AG08396 (cell line): ENCODE measurements at regions not wholly inside any gene's neighbourhood (a gene's known extent, or its start where the extent isn't known, plus 50 kb on each side); places are given as distances from the start of the nearest gene placed in this dataset.

Experiments
- DNase-seq: peaks from one replicate; pipeline ENCODE4 v3.0.0; 2012; ENCODE audit warnings: low spot score, mixed read lengths

- peak; percentile 59 for DNase-seq
Observed at GRCh38 chr20:23231561-23232218, 118.9 kb upstream of the NXT1 start.

GRCh38 chr20:23230766-23231385, 119.7 kb upstream of the NXT1 start:
- DNase-seq: no peak

- DNase-seq: no peak
Observed at GRCh38 chr20:23229989-23230388, 120.6 kb upstream of the NXT1 start.

- DNase-seq: peak; percentile 53
Observed at GRCh38 chr20:23228912-23229311, 121.7 kb upstream of the NXT1 start.

- DNase-seq: no peak
Observed at GRCh38 chr20:23227976-23228375, 122.6 kb upstream of the NXT1 start.

- DNase-seq: no peak
Observed at GRCh38 chr20:23227274-23227673, 123.3 kb upstream of the NXT1 start.

GRCh38 chr20:23226612-23227265, 123.9 kb upstream of the NXT1 start:
- no peak for DNase-seq

GRCh38 chr20:23225407-23226060, 125.1 kb upstream of the NXT1 start:
- peak; percentile 71 for DNase-seq

- DNase-seq: no peak
Observed at GRCh38 chr20:23224806-23225205, 125.8 kb upstream of the NXT1 start.

- no peak for DNase-seq
Observed at GRCh38 chr20:23223908-23224580, 126.5 kb upstream of the NXT1 start.

- no peak for DNase-seq
Observed at GRCh38 chr20:23222531-23223200, 127.9 kb upstream of the NXT1 start.

GRCh38 chr20:23217023-23217422, 130.9 kb upstream of the CD93 start:
- DNase-seq: no peak

- DNase-seq: no peak
Observed at GRCh38 chr20:23215344-23215995, 129.3 kb upstream of the CD93 start.

GRCh38 chr20:23214903-23215302, 128.8 kb upstream of the CD93 start:
- no peak for DNase-seq

GRCh38 chr20:23212464-23212995, 126.4 kb upstream of the CD93 start:
- no peak for DNase-seq

GRCh38 chr20:23212011-23212410, 125.9 kb upstream of the CD93 start:
- DNase-seq: no peak

- DNase-seq: no peak
Observed at GRCh38 chr20:23211164-23211563, 125.0 kb upstream of the CD93 start.

GRCh38 chr20:23207826-23208540, 121.9 kb upstream of the CD93 start:
- no peak for DNase-seq

GRCh38 chr20:23206995-23207394, 120.9 kb upstream of the CD93 start:
- DNase-seq: no peak

GRCh38 chr20:23206061-23206460, 119.9 kb upstream of the CD93 start:
- no peak for DNase-seq
